GM12878 (cell line): ENCODE measurements at regions not wholly inside any gene's neighbourhood (a gene's known extent, or its start where the extent isn't known, plus 50 kb on each side); places are given as distances from the start of the nearest gene placed in this dataset.

Experiments used
- ATAC-seq: fragments of 200-7000 bp; cut with Tn5 transposase; 3 replicates; pipeline ENCODE4 v1.9.1; 2020; ENCODE audit warnings: mild to moderate bottlenecking, moderate library complexity
- BruUV-seq: library from RNA; stranded (reverse); fragments of 400-500 nt; replicated peaks from 2 replicates; lab custom pipeline; 2021; lab: Mats Ljungman, UMichigan
- CTCF ChIA-PET: fragments of 300-600 bp; sonication (Branson Sonifier 250); formaldehyde crosslinking; extraction: SDS; loops from one replicate; lab custom pipeline; 2021; ENCODE audit warnings: inconsistent platforms; lab: Yijun Ruan, JAX
- POLR2A ChIA-PET: fragments of 350-600 bp; formaldehyde crosslinking; extraction: SDS; loops from one replicate; lab custom pipeline; 2021; ENCODE audit warnings: inconsistent platforms; lab: Charles Lee
- RAD21 ChIA-PET: fragments of 300-600 bp; sonication (Branson Sonifier 250); formaldehyde crosslinking; loops from one replicate; lab custom pipeline; 2023; ENCODE audit warnings: antibody characterized with exemption; ENCODE audit not compliant: unreplicated experiment; lab: Charles Lee
- SMC1A ChIA-PET: fragments of 300-600 bp; sonication (Branson Sonifier 250); formaldehyde crosslinking; loops from one replicate; lab custom pipeline; 2023; ENCODE audit not compliant: unreplicated experiment, uncharacterized antibody; lab: Charles Lee
- DNase-seq: peaks from one replicate; pipeline ENCODE4 v3.0.0-alpha.2; 2011; ENCODE audit warnings: low read depth, low spot score
- FAIRE-seq: peaks from 3 replicates; lab custom pipeline; 2011; peaks lifted over from hg19 to GRCh38; lab: Jason Lieb, UNC
- H2AFZ ChIP-seq: 2 replicates; pipeline ENCODE4 v1.6.0; 2011; ENCODE audit warnings: low read depth, low read length, control low read depth; ENCODE audit not compliant: control insufficient read depth
- H3K27ac ChIP-seq: 2 replicates; pipeline ENCODE4 v1.5.1; 2011; ENCODE audit warnings: control low read depth; ENCODE audit not compliant: control insufficient read depth, insufficient read depth
- H3K27me3 ChIP-seq, 2 experiments: replicated peaks in 1 of 2; 2 replicates each; pipeline versions ENCODE4 v1.6.0 to v1.6.1; 2011; ENCODE audit warnings: low read length in 1 of 2; ENCODE audit not compliant: control insufficient read depth in 2 of 2, insufficient read depth in 2 of 2
- H3K36me3 ChIP-seq, 2 experiments: 2 replicates each; pipeline ENCODE4 v1.5.1; 2011; ENCODE audit warnings: low read length in 1 of 2; ENCODE audit not compliant: control insufficient read depth in 2 of 2, insufficient read depth in 2 of 2
- H3K4me1 ChIP-seq: 2 replicates; pipeline ENCODE4 v1.6.1; 2011; ENCODE audit warnings: mild to moderate bottlenecking, low read length, moderate library complexity, mixed read lengths; ENCODE audit not compliant: control insufficient read depth, insufficient read depth
- H3K4me2 ChIP-seq: 2 replicates; pipeline ENCODE4 v1.6.0; 2011; ENCODE audit warnings: control low read depth; ENCODE audit not compliant: control insufficient read depth, insufficient read depth
- H3K4me3 ChIP-seq: fragments of 200-600 bp; sonication (generic); 2 replicates; pipeline ENCODE4 v1.5.1; 2016
- H3K79me2 ChIP-seq: 2 replicates; pipeline ENCODE4 v1.6.0; 2011; ENCODE audit warnings: low read length; ENCODE audit not compliant: control insufficient read depth, insufficient read depth
- H3K9ac ChIP-seq: 2 replicates; pipeline ENCODE4 v1.8.0; 2011; ENCODE audit warnings: low read length, control low read depth, mixed read lengths; ENCODE audit not compliant: control insufficient read depth, insufficient read depth
- H3K9me3 ChIP-seq: replicated peaks from 3 replicates; pipeline ENCODE4 v1.5.1; 2011; ENCODE audit warnings: mild to moderate bottlenecking, low read length; ENCODE audit not compliant: control insufficient read depth, insufficient read depth
- H4K20me1 ChIP-seq: 2 replicates; pipeline ENCODE4 v1.6.0; 2011; ENCODE audit not compliant: control insufficient read depth, insufficient read depth
- BCL11A ChIP-seq: IDR thresholded peaks from 2 replicates; pipeline ENCODE4 v1.6.1; 2011; ENCODE audit warnings: low read depth, low read length
- BMI1 ChIP-seq: fragments of 450-650 bp; IDR thresholded peaks from 2 replicates; pipeline ENCODE4 v1.6.1; 2016; ENCODE audit warnings: mild to moderate bottlenecking, moderate library complexity, borderline replicate concordance
- CBFB ChIP-seq: IDR thresholded peaks from 2 replicates; pipeline ENCODE4 v1.6.1; 2016; ENCODE audit warnings: antibody characterized with exemption, low read depth
- HCFC1 ChIP-seq: fragments of 150-350 bp; IDR thresholded peaks from 2 replicates; pipeline ENCODE4 v1.6.1; 2014; ENCODE audit warnings: low read length
- MXI1 ChIP-seq: fragments of 150-350 bp; IDR thresholded peaks from 2 replicates; pipeline ENCODE4 v1.6.1; 2011; ENCODE audit warnings: low read depth, mild to moderate bottlenecking, inconsistent platforms, low read length, improper control_type of control experiment
- NFYB ChIP-seq: IDR thresholded peaks from 2 replicates; pipeline ENCODE4 v1.6.1; 2011; ENCODE audit warnings: low read depth, mild to moderate bottlenecking, low read length, improper control_type of control experiment, moderate library complexity; ENCODE audit not compliant: insufficient read depth
- POLR2AphosphoS5 ChIP-seq: IDR thresholded peaks from 2 replicates; pipeline ENCODE4 v1.6.1; 2011; ENCODE audit warnings: mild to moderate bottlenecking, low read length, inconsistent platforms
- SIX5 ChIP-seq: IDR thresholded peaks from 2 replicates; pipeline ENCODE4 v1.6.1; 2011; ENCODE audit warnings: mild to moderate bottlenecking, low read depth, low read length, moderate library complexity; ENCODE audit not compliant: severe bottlenecking
- SMAD1 ChIP-seq: fragments of 450-650 bp; IDR thresholded peaks from 2 replicates; pipeline ENCODE4 v1.6.1; 2018; ENCODE audit warnings: mild to moderate bottlenecking, low read depth; ENCODE audit not compliant: partially characterized antibody
- STAT3 ChIP-seq: IDR thresholded peaks from 2 replicates; pipeline ENCODE4 v1.6.1; 2011; ENCODE audit warnings: low read depth, low read length, improper control_type of control experiment
- WRNIP1 ChIP-seq: IDR thresholded peaks from 2 replicates; pipeline ENCODE4 v1.6.1; 2011; ENCODE audit warnings: low read depth, low read length, improper control_type of control experiment, borderline replicate concordance
- WGBS: methylation state at CpG from one replicate; pipeline ENCODE4 v1.1.6; 2016; ENCODE audit warnings: low lambda C conversion rate; ENCODE audit not compliant: insufficient replicate concordance, insufficient coverage; ENCODE audit errors: missing lambda C conversion rate; 5-methylcytosine and 5-hydroxymethylcytosine counted together
- in situ Hi-C: fragments of 300-500 bp; cut with MboI; formaldehyde crosslinking; loops from 9 replicates; pipeline ENCODE4 v1.14.3; 2018; ENCODE audit warnings: mixed read lengths
- intact Hi-C: fragments of 100-400 bp; cut with micrococcal nuclease; formaldehyde crosslinking; loops from one replicate; pipeline ENCODE4 v1.14.2; 2022; ENCODE audit not compliant: unreplicated experiment
- TF ChIP-seq, protein P1 (sequence below): IDR thresholded peaks from 2 replicates; pipeline ENCODE4 v1.6.1; 2012; ENCODE audit warnings: mild to moderate bottlenecking, low read depth, low read length
- TF ChIP-seq, protein P2 (sequence below): fragments of 450-650 bp; IDR thresholded peaks from 2 replicates; pipeline ENCODE4 v1.6.1; 2017; ENCODE audit warnings: mild to moderate bottlenecking, low read depth, inconsistent platforms; ENCODE audit not compliant: poor library complexity, severe bottlenecking

DNA sequence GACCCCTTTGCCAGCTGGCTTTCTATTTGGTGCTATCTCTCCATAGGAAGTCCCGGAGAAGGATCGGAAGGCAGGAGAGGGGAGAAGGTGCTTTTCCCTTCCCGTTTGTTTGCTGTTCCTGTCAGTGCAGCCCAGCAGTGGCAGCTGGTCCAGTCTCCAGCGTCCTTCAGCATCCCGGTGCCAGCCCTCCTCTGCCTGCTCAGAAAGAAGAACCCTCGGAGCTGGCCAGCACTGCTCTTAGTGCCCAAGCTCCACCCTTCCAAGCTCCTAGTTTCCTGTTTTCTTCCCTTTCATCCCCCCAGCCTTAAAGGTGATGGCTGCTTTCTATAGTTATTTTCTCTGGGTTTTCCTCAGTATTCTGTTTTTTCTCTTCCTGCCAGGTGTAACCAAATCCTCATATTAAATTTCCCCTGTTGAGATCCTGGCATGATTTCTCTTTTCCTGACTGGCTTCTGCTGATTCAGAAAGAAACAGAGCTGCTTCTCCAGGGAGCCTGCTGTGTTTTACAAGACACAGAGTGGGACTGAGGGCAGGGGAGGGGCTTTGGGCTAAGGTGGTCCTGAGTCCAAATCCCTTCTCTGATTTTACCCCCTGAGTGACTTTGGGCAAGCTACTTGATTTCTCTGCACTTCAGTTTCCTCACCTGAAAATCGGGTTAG lies 186.8 kb downstream of the COPRS start:
- Histone ChIP-seq H3K27ac (no peak overlapping the region), H3K4me1 (no peaks in the 10 kb centered on the region), H3K36me3 (no peaks in the 10 kb centered on the region), H3K9ac (no peak overlapping the region), H3K27me3 (no peaks in the 10 kb centered on the region; a peak in 1 of 4 replicates), H3K79me2 (no peaks in the 10 kb centered on the region), H2AFZ (no peak overlapping the region), H4K20me1 (no peaks in the 10 kb centered on the region), H3K9me3 (no peaks in the 10 kb centered on the region; the same call in 2 of the 3 replicates), H3K4me2 (no peak overlapping the region), H3K4me3 (no peak overlapping the region)
- CTCF ChIA-PET = no interaction called here
- FAIRE-seq (no peak), ATAC-seq (no peak), DNase-seq (no peak)
- RAD21 ChIA-PET = interaction anchor here (0.5 to 1.5 kb wide), 2 partner anchors 9 to 14 kb away, joined by 3 read pairs; no protein-coding TSS in a partner anchor
- in situ Hi-C loops (no loop called here), intact Hi-C loops (no loop called here)
- BruUV-seq = no TSS peak
- POLR2A ChIA-PET = interaction anchor here (0.6 kb wide), 1 partner anchor 133 kb away, joined by 4 read pairs; no protein-coding TSS in a partner anchor
- WGBS = 23% methylated on average over 7 of the region's 7 CpGs
- SMC1A ChIA-PET = no interaction called here
- no peak for TF ChIP-seq NFYB
- TF ChIP-seq POLR2AphosphoS5 = no peak
- TF ChIP-seq HCFC1 = no peak
- TF ChIP-seq MXI1 = no peak
- no peak for TF ChIP-seq SMAD1
- no peak for TF ChIP-seq BCL11A
- TF ChIP-seq, protein P1, sequence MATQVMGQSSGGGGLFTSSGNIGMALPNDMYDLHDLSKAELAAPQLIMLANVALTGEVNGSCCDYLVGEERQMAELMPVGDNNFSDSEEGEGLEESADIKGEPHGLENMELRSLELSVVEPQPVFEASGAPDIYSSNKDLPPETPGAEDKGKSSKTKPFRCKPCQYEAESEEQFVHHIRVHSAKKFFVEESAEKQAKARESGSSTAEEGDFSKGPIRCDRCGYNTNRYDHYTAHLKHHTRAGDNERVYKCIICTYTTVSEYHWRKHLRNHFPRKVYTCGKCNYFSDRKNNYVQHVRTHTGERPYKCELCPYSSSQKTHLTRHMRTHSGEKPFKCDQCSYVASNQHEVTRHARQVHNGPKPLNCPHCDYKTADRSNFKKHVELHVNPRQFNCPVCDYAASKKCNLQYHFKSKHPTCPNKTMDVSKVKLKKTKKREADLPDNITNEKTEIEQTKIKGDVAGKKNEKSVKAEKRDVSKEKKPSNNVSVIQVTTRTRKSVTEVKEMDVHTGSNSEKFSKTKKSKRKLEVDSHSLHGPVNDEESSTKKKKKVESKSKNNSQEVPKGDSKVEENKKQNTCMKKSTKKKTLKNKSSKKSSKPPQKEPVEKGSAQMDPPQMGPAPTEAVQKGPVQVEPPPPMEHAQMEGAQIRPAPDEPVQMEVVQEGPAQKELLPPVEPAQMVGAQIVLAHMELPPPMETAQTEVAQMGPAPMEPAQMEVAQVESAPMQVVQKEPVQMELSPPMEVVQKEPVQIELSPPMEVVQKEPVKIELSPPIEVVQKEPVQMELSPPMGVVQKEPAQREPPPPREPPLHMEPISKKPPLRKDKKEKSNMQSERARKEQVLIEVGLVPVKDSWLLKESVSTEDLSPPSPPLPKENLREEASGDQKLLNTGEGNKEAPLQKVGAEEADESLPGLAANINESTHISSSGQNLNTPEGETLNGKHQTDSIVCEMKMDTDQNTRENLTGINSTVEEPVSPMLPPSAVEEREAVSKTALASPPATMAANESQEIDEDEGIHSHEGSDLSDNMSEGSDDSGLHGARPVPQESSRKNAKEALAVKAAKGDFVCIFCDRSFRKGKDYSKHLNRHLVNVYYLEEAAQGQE = no peak
- no peak for TF ChIP-seq BMI1
- TF ChIP-seq CBFB = no peak
- TF ChIP-seq STAT3 = no peak
- TF ChIP-seq SIX5 = no peak
- TF ChIP-seq WRNIP1 = no peak
- TF ChIP-seq, protein P2, sequence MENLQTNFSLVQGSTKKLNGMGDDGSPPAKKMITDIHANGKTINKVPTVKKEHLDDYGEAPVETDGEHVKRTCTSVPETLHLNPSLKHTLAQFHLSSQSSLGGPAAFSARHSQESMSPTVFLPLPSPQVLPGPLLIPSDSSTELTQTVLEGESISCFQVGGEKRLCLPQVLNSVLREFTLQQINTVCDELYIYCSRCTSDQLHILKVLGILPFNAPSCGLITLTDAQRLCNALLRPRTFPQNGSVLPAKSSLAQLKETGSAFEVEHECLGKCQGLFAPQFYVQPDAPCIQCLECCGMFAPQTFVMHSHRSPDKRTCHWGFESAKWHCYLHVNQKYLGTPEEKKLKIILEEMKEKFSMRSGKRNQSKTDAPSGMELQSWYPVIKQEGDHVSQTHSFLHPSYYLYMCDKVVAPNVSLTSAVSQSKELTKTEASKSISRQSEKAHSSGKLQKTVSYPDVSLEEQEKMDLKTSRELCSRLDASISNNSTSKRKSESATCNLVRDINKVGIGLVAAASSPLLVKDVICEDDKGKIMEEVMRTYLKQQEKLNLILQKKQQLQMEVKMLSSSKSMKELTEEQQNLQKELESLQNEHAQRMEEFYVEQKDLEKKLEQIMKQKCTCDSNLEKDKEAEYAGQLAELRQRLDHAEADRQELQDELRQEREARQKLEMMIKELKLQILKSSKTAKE = no peak
